HG03175 (cell line): ENCODE measurements at regions not wholly inside any gene's neighbourhood (a gene's known extent, or its start where the extent isn't known, plus 50 kb on each side); places are given as distances from the start of the nearest gene placed in this dataset.

Experiments
- ATAC-seq: cut with Tn5 transposase; IDR thresholded peaks from one replicate; pipeline ENCODE4 v1.9.1; 2021; ENCODE audit warnings: mild to moderate bottlenecking, moderate library complexity; ENCODE audit not compliant: unreplicated experiment

GRCh38 chr15:69990566-69991421 lies 106.9 kb downstream of the TLE3 start:
- ATAC-seq = no peak

DNA sequence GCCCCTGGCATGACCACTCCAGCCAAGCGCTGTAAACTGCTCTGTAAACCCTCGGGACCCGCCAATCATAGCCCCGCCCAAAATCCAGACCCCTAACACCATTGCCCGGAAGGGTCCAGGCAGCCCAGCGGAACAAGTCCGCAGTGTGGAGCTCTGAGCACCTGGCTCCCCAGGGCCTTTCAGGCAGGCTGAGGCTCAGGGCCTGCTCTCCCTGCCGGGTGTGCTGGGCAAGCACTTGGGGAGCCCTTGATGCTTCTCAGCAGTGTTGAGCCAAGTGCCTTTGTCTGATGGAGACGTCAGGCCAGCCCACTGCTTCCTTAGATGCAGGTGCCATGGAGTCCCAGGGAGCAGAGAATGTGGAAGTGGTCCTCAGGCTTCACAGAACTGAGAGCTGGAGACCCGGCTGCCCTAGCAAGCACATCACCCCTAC lies 106.2 kb downstream of the TLE3 start:
- no peak for ATAC-seq

GRCh38 chr15:69992348-69992747 lies 105.4 kb downstream of the TLE3 start:
- ATAC-seq = no peak

GRCh38 chr15:69994429-69995205 lies 103.1 kb downstream of the TLE3 start:
- ATAC-seq = no peak

GRCh38 chr15:69996321-69997160 lies 101.2 kb downstream of the TLE3 start:
- no peak for ATAC-seq

GRCh38 chr15:69997161-69997485 lies 100.6 kb downstream of the TLE3 start:
- ATAC-seq = no peak
